HG02588 (cell line): ENCODE measurements at regions not wholly inside any gene's neighbourhood (a gene's known extent, or its start where the extent isn't known, plus 50 kb on each side); places are given as distances from the start of the nearest gene placed in this dataset.
"Not testable (repeated sequence)": the region's sequence is repeated elsewhere in the genome, so short reads cannot be mapped to it uniquely, and the experiment has no call there.

Source experiments
- ATAC-seq: cut with Tn5 transposase; IDR thresholded peaks from one replicate; pipeline ENCODE4 v1.9.1; 2021; ENCODE audit warnings: mild to moderate bottlenecking, moderate library complexity; ENCODE audit not compliant: unreplicated experiment

DNA sequence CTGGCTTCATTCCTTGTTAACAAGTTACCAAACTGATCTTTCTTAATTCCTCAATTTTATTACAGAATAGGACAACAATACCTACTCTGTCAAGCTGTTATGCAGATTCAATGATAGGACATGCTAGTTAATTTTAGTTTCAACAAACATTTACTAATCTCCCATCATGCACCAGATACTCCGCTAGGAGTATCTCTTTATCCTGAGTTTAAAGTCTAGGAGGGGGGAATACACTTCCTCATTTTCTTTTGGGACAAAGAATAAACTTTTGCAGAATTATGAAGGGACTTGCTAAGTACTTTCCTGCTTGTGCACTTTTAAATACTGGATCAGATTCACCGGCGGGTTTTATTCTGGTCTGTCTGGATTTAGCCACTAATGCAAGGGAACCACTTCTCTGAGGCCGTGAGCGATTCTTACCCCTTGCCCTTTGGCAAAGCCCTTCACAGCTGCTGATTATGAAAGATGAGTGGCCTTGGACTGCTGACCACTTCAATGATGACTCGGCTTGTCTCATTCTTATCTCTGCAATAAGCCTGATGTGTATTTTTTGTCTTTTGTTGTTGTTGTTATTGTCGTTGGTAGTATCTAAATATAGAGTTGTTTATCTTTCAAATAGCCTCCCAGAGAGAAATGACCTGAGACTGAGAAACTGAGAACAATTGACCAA, 73.9 kb downstream of the RMI1 start:
- no peak for ATAC-seq

DNA sequence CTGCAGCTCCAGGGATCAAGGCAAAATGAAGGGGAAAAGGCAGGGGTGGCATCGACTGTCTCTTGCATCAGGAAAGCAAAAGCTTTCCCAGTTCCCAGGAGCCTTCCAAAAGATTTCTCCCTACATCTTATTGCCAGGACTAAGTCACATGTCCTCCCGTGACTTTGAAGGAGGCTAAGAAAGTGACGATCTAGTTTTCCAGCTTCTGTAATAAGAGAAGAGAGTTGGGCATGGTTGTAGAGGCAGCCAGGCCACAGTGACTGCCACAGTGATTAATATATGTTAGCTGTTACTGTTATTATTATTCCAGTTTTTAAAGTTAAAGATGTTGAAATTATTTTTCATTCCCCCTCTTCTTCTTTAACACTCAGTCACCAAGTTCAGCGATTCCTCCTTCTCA, 77.1 kb downstream of the RMI1 start:
- no peak for ATAC-seq

DNA sequence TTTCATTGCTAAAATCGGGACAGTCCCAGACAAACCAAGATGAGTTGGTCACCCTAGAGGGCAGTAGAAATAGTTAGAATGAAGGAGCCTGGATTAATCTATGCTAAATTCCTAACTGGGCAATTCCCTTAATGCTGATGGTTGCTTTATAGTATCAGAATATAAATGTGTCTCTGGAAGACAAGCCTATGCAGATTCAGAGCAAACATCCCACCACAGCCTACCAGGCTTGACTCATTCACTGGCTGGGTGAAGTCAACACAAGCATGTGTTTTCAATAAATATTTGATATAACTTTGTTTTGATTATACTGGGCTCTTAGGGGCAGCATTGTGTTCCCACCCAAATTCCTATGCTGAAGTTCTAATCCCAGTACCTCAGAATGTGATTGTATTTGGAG, 79.3 kb downstream of the RMI1 start:
- no peak for ATAC-seq

DNA sequence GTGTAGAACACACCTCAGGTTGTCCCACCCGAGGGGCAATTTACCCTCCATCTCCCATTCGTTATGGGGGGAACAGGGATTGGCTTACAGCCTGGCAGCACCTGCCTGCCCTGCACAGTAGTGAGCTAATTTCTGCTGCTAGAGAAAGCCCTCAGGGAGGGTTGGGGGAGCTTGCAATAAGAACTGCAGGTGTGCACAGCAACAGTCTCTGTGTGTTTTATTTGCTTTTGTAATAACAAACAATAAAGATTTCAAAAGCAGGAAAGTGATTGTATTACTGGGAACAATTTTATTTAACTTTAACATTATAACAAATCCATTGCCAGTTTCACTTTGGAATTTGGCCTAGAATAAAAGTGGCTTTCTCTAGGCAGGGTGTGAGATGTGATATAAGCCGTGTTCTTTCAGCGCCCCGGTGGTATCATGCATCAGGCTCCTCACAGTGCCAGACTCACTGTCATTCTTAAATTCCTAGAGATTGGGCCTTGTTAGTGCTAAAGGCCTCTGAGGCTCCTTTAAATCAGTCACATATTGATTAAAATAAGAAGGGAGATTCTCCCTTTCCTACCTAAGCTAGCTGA, 81.1 kb downstream of the RMI1 start:
- no peak for ATAC-seq

DNA sequence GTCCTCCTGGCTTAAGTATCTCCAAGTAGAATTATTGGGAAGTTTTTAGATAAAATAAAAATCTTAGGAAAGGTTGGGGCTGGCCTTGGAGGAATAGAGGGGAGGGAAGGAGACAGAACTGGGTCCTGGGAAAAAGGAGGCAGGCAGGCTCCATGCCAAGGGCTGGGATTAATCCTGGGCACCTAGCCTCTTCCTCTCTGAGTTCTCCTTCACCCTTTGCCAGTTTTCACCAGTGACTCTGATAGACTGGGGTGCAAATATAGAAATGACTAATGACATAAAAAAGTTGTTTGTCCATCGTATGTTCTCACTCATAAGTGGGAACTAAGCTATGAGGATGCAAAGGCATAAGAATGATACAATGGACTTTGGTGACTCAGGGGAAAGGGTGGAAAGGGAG, 81.9 kb downstream of the RMI1 start:
- no peak for ATAC-seq

DNA sequence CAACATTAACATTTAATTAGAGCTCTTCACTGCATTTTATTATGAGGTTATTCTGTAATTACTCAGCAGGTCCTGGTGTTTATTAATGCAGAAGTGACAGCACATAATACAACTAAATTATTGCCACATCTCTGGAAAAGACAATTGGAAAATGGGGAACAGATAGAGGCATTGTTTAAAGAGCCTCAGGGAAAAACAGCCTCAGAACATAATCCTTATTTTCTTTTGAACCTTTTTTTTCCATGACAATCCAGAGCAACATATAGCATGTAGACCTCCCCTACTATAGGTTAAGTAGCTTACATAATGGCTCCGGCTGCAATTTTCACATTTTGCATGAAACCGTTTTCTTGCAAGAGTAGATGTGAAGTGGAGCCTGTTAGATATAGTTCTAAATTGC, 87.2 kb downstream of the RMI1 start:
- ATAC-seq = no peak

DNA sequence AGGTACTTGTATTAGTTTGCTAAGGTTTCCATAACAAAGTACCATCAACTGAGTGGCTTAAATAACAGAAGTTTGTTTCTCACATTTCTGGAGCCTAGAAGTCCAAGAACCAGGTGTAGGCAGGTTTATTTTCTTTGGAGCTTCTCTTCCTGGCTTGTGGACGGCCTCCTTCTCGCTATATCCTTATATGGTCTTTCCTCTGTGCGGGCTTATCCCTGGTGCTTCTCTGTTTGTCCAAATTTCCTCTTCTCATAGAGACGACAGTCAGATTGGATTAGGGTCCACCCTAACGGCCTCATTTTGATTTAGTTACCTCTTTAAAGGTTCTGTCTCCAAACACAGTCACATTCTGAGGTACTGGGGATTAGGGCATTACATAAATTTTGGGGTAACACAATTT, 88.3 kb downstream of the RMI1 start:
- no peak for ATAC-seq

DNA sequence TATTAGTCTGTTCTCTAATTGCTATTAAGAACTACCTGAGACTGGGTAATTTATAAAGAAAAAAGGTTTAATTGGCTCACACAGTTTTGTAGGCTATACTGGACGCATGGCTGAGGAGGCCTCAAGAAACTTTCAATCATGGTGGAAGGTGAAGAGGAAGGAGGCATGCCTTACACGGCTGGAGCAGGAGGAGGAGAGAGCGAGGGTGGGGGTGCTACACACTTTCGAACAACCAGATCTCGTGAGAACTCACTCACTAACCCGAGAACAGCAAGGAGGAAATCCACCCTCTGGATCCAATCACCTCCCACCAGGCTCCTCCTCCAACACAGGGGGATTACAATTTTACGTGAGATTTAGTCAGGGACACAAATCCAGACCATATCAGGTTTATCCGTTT, 90.0 kb downstream of the RMI1 start:
- ATAC-seq = no peak

DNA sequence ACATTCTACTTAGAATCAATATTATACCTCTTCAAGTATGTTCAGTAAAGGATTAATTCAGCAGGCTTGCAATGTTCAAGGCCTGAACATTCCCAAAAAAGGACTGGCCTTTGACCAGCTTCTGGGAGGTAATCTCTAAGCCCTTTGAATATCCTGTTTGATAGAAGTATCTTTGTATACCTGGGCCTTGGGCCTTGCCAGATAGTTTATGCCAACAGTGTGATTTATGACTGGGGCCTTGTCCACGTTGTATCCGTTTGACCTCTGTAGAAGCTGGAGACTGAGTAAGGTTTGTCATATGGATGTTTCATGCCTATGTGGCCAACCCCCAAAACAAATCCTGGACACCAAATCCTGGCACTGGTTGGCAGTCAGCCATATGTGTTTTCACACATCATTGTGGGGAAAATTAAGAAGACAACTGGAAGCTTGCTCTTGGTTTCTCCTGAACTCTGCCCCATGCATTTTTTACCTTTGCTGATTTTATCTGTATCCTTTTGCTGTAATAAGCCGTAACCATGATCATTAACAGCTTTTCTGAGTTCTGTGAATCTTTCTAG, 92.1 kb downstream of the RMI1 start:
- no peak for ATAC-seq

DNA sequence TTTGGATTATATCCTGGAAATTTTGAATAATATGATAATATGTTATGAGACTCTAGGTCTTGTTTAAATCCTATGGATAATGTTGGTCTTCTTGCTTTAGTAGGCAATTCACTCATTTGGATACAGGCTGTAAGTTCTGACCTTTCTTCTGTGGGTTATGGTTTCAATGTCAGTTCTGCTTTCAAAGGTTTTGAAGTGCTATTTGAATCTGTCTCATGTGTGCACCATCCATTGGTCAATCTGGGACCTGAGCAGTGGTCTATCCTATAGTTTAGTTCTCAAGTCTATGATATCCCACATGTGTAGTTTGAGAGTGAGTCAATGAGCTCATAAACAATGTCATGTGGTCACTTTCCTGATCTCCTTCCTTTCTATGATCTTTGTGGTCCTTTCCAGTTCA, 94.4 kb downstream of the RMI1 start:
- no peak for ATAC-seq

DNA sequence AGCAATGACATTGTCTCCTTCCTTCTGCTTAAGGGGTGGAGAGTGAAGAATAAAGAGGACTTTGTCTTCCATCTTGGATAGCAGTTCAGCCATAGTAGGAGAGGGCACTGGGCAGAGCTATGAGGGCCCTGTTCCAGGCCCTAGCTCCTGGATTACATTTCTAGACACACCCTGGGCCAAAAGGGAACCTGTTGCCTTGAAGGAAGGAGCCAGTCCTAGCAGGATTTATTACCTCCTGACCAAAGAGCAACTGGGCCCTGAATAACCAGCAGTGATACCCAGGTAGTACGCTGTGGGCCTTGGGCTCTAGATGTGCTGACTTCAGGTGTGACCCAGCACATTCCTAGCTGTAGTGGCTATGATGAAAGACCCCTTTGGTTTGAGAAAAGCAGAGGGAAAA, 95.8 kb downstream of the RMI1 start:
- no peak for ATAC-seq

DNA sequence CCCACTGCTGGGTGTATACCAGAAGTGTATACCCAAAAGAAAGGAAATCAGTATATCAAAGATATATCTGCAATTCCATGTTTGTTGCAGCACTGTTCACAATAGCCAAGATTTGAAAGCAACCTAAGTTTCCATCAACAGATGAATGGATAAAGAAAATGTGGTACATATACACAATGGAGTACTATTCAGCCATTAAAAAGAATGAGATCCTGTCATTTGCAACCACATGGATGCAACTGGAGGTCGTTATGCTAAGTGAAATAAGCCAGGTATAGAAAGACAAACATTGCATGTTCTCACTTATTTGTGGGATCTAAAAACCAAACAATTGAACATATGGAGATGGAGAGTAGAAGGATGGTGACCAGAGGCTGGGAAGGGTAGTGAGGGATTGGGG, 97.2 kb downstream of the RMI1 start:
- ATAC-seq = not testable (repeated sequence)

DNA sequence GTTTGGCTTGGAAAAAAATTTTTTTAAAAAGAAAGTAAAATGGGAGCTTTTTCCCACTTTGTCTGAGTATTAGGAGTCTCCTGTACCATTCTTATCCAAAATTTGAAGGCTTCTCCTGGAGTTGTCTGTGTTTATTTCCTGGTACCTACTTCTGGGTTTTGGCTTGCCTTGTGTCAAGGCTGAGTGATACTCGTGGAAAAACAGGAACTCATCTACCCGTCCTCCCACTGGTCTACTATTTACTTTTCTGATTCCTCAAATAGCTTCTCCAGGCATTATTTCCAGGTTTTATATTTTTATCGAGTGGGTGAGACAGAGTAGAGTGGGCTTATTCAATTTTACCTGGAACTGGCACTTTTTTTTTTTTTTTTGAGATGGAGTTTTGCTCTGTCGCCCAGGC, 99.4 kb downstream of the RMI1 start:
- ATAC-seq = no peak

DNA sequence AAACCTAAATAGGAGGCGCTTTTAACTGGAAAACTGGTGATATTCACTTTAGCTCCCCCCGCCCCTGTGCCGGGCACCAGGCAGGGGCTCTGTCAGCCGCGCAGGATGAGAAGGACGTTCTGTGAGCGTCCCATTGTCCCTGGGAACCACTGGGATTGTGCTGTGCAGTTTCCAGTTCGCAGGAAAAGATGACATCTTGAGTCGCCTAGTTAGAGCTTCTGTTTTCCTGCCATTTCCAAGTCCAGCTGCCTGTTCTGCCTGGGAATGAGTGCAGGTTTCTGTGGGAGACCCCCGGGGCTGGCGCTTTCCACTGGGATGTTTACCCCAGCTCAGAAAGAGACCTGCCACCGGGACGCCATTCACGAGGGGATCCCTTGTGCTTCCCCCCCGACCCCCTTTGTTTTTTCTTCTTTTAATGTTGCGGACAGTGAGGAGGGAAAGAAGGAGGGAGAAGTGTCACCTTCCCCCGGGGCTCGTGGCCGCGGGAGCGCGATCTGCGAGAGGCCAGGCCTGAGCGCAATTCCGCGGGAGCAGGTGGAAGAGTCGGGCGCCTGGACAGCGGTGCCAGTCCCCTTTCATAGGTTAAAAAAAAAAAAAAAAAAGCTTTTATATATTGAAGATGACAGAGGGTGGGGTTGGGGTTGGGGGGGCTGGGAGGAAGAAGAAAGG, 121.5 kb downstream of the RMI1 start:
- ATAC-seq = no peak

DNA sequence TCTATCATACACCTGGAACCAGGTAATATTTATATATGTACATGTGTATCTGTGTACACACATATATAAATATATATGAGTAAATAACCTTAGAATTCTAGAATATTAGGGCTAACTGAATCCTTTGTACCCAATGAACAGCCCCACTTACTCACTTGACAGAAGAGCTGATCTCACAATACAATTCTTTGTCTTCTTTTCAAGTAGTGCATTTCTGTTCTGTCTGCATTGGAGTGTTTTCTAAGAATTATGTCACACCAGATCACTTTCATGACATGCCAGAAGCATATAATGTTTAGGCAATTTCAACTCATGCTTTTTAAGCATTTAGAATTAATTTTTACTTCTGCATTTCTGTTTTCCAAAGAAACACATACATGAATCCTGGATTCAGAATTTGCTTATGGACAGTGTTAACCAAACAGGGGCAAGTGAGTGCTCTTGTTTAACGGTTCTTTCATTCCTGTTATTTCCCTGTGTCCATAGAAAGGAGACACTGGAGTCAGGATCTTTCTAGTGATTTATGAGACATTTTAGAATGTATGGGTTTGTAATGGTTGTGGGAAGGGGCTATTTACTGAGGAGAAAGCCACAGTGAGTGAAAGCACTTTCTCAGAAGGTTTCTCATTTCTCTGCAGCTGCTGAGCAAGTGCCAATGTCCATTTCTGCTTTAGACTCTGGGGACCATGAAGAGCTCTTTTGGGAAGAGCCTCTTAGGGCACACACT, 123.2 kb downstream of the RMI1 start:
- no peak for ATAC-seq

DNA sequence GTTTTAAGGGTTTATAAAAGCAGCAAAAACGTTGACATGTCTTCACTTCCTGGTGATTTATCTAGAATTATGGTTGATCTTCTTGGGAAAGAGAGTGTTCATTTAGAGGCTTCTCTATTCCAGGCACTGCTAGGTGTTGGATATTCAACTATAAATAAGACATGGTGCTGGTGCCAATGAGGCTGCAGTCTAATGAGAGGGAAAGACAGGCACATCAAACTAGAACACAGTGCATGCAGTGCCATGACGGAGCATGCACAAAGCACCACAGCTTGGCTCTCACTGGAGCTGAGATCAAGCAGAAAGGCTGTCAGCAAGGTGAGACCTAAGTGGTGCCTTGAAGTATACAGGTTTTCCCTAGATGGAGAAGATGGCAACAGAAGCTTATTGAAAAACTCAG, 126.5 kb downstream of the RMI1 start:
- ATAC-seq = no peak

DNA sequence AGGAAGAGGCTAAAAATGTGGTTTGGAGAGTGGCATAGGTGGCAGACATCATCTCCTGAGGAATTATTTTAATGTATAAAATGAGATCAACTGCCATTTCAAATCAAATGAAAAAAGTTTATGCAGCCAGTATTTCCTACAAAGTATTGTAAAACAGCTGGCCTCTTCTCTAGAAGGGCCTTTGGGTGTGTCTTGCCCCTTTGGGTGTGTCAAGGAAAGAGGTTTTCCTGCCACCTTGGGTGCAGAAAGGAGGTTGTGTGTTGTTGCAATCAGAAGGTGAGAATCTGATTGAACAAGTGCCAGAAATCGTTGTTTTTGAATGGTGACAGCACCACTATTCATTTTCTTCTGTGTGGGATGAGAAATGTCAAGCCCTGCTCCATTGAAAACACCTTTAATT, 127.4 kb downstream of the RMI1 start:
- no peak for ATAC-seq

DNA sequence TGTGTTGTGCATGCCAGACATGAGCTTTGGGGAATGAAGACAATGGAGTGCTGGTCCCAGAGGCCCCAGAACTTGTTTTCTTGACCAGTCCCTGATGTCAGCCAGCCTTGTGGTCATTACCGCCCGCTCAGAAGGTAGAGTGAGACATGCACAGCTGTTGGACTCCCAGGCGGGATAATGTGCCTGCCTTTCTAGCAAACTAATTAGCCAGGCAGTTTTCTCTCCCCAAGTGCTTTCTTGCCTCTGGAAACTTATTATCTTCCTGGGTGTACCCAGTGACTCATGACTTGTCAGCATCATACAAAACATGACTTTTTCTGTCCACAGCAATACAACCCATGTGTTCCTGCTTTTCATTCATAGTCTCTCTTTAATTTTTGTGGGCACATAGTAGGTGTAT, 131.1 kb downstream of the RMI1 start:
- no peak for ATAC-seq

DNA sequence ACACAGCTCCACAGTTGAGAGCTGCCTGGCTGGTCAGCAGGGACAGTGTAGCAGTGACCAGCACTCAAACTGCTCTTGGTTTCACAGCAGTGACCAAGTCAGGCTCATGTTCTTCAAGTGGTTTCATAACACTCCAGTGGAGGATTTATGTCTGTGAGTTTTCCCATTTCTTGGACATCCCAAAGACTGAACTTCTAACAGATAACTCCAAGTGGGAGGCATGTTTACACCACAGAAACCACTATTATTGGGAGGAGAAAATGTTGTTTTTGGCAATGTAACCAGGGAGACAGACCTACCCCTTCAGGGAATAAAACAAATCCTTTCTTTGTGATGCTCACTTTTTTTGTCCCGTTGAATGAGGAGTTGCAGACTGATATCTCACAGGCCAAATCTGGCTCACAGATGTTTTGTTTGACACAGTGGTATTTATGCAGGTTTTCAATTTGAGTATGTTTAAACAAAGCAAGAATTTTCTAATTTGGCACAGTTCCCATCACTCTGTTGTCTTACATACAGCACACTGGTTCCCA, 141.5 kb downstream of the RMI1 start:
- no peak for ATAC-seq

DNA sequence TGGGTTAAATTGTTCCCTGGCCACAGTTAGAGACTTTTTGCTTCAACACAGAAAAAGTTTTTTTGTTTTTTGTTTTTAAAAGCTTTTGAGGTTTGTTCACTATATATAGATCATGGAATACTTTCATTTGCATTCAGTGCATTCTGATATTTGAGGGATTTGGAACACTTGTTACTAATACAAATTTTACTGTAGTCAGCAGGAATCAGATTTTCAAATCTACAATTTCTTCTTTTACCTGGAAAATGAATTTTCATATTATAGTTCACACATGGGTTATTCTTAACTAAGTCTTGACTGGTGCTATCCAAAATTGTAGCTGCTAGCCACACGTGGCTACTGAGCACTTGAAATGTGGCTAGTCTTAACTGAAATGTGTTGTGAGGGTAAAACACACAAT, 142.0 kb downstream of the RMI1 start:
- no peak for ATAC-seq

DNA sequence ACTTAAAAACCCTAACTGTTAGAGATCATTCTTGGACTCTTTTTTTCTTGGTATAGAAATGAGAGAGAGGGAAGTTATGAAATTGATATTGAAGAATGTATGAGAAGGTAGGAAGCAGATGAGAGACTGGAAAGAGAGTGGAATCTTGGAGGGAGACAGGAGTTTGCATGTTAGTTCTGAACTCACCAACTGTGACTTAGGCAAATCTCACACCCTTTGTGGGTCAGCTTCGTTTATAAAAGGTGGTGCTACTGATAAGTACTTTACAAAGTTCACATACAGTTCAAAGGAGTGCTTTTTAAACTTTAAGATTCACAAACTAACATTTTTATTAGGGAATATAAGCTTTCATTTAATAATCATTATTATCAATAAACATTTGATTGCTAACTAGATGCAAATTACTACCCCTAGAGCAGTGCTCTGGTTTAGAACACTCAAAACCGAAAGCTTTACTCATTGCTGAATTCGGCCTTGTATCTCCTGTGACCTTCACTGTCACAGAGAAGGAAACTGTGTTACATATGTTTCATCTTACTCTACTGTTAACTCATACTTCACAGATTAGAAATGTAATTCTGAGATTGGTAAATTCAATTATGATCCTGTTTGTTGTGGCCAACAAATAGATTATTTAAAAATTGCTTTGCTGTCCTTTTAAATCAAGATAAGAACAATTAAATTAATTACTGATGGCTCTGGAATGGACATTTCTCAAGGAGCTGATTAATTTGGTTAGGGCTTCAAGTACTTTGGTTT, 143.2 kb downstream of the RMI1 start:
- peak; percentile 99 for ATAC-seq
